K562 (cell line): ENCODE measurements at regions not wholly inside any gene's neighbourhood (a gene's known extent, or its start where the extent isn't known, plus 50 kb on each side); places are given as distances from the start of the nearest gene placed in this dataset.

Experiments used
- ATAC-seq: fragments of 200-7000 bp; cut with Tn5 transposase; 3 replicates; pipeline ENCODE4 v1.9.1; 2020; ENCODE audit warnings: moderate library complexity
- BruUV-seq: library from RNA; stranded (reverse); fragments of 400-500 nt; replicated peaks from 2 replicates; lab custom pipeline; 2021; lab: Mats Ljungman, UMichigan
- CTCF ChIA-PET: fragments of 300-600 bp; formaldehyde crosslinking; extraction: SDS; loops from one replicate; lab custom pipeline; 2021; ENCODE audit warnings: low intra/inter-chr PET ratio; lab: Yijun Ruan, JAX
- POLR2A ChIA-PET: fragments of 300-600, 350-650 bp; sonication (Branson Sonifier 250); formaldehyde crosslinking; extraction: SDS; loops from one replicate; lab custom pipeline; 2021; ENCODE audit warnings: antibody characterized with exemption, inconsistent platforms; lab: Yijun Ruan, JAX
- DNase-seq, 4 experiments: peaks; one replicate each; pipeline versions ENCODE4 v3.0.0 to v3.0.0-alpha.2; 2011 to 2018; ENCODE audit warnings: low spot score in 3 of 4, mixed read lengths in 3 of 4; ENCODE audit errors: extremely low read depth in 1 of 4
- FAIRE-seq: peaks from 2 replicates; lab custom pipeline; 2011; peaks lifted over from hg19 to GRCh38; lab: Jason Lieb, UNC
- H2AFZ ChIP-seq: 2 replicates; pipeline ENCODE4 v1.6.0; 2011; ENCODE audit warnings: low read depth, low read length, control low read depth, inconsistent platforms
- H3K27ac ChIP-seq: fragments of 200-600 bp; 3 replicates; pipeline ENCODE4 v1.8.0; 2011; ENCODE audit warnings: low read depth, mild to moderate bottlenecking, control low read depth, inconsistent platforms, low read length, moderate library complexity, mixed read lengths; ENCODE audit errors: extremely low read depth
- H3K27me3 ChIP-seq, 2 experiments: fragments of 300-600 bp in 1 of 2; 2 replicates in 1 of 2; 3 replicates in 1 of 2; pipeline versions ENCODE4 v1.6.0 to v1.8.0; 2011; ENCODE audit warnings: inconsistent platforms in 2 of 2, low read length in 2 of 2, mild to moderate bottlenecking in 1 of 2, mixed read lengths in 1 of 2, moderate library complexity in 1 of 2; ENCODE audit not compliant: control insufficient read depth in 2 of 2, insufficient read depth in 2 of 2
- H3K36me3 ChIP-seq: fragments of 300-600 bp; 3 replicates; pipeline ENCODE4 v1.8.0; 2011; ENCODE audit warnings: mild to moderate bottlenecking, low read length, inconsistent platforms; ENCODE audit not compliant: control insufficient read depth, insufficient read depth
- H3K4me1 ChIP-seq, 2 experiments: fragments of 200-600 bp in 1 of 2; replicated peaks in 1 of 2; 2 replicates in 1 of 2; 3 replicates in 1 of 2; pipeline versions ENCODE4 v1.5.1 to v1.8.0; 2011; ENCODE audit warnings: inconsistent platforms in 2 of 2, low read length in 2 of 2, mild to moderate bottlenecking in 1 of 2, mixed read lengths in 1 of 2, moderate library complexity in 1 of 2; ENCODE audit not compliant: control insufficient read depth in 2 of 2, insufficient read depth in 2 of 2
- H3K4me2 ChIP-seq: 2 replicates; pipeline ENCODE4 v1.6.1; 2011; ENCODE audit warnings: low read length, control low read depth, inconsistent platforms, mixed read lengths; ENCODE audit not compliant: insufficient read depth
- H3K4me3 ChIP-seq: fragments of 200-600 bp; sonication (generic), shearing (Covaris generic); 2 replicates; pipeline ENCODE4 v1.5.1; 2016; ENCODE audit warnings: control low read depth, inconsistent platforms
- H3K79me2 ChIP-seq: fragments of 200-600 bp; 3 replicates; pipeline ENCODE4 v1.8.0; 2011; ENCODE audit warnings: low read length, inconsistent platforms; ENCODE audit not compliant: control insufficient read depth, insufficient read depth
- H3K9ac ChIP-seq, 2 experiments: 2 replicates each; pipeline versions ENCODE4 v1.6.0 to v1.6.1; 2011; ENCODE audit warnings: low read depth in 2 of 2, low read length in 2 of 2, control low read depth in 1 of 2, inconsistent platforms in 1 of 2, mild to moderate bottlenecking in 1 of 2, mixed read lengths in 1 of 2; ENCODE audit not compliant: insufficient read depth in 1 of 2
- H3K9me1 ChIP-seq: one replicate; pipeline ENCODE4 v1.6.0; 2011; ENCODE audit warnings: inconsistent platforms, mild to moderate bottlenecking, low read length, moderate library complexity; ENCODE audit not compliant: control insufficient read depth, insufficient read depth
- H3K9me3 ChIP-seq: replicated peaks from 2 replicates; pipeline ENCODE4 v1.5.1; 2011; ENCODE audit warnings: low read depth, low read length, inconsistent platforms; ENCODE audit not compliant: control insufficient read depth, insufficient read depth
- H4K20me1 ChIP-seq: replicated peaks from 2 replicates; pipeline ENCODE4 v1.6.1; 2011; ENCODE audit warnings: low read length, inconsistent platforms, mixed read lengths; ENCODE audit not compliant: control insufficient read depth, insufficient read depth
- GABPB1 ChIP-seq: sonication (generic); formaldehyde crosslinking; IDR thresholded peaks from 2 replicates; pipeline ENCODE4 v1.8.0; 2022; ENCODE audit warnings: mild to moderate bottlenecking, missing genetic modification reagents
- GATAD2B ChIP-seq: fragments of 450-650 bp; IDR thresholded peaks from 2 replicates; pipeline ENCODE4 v1.6.1; 2017; ENCODE audit warnings: mild to moderate bottlenecking, borderline replicate concordance
- HDAC3 ChIP-seq: fragments of 450-650 bp; IDR thresholded peaks from 2 replicates; pipeline ENCODE4 v1.6.1; 2018; ENCODE audit warnings: borderline replicate concordance, mild to moderate bottlenecking, moderate library complexity; ENCODE audit not compliant: partially characterized antibody
- HMG20B ChIP-seq: fragments of 250-450 bp; sonication (Bioruptor Pico); IDR thresholded peaks from 2 replicates; pipeline ENCODE4 v1.5.0; 2021; ENCODE audit warnings: mild to moderate bottlenecking
- HNRNPK ChIP-seq: fragments of 200-400 bp; formaldehyde crosslinking; IDR thresholded peaks from one replicate; pipeline ENCODE4 v1.6.1; 2018; ENCODE audit warnings: mild to moderate bottlenecking, low read depth, low read length; ENCODE audit not compliant: poor library complexity, severe bottlenecking
- NCOA2 ChIP-seq, 2 experiments: fragments of 450-650 bp; IDR thresholded peaks; 2 replicates each; pipeline ENCODE4 v1.6.1; 2018; ENCODE audit warnings: mild to moderate bottlenecking in 2 of 2, moderate library complexity in 1 of 2; ENCODE audit not compliant: partially characterized antibody in 2 of 2
- NR1H2 ChIP-seq: sonication (generic); formaldehyde crosslinking; IDR thresholded peaks from 2 replicates; pipeline ENCODE4 v1.4.0; 2020; ENCODE audit warnings: mild to moderate bottlenecking, missing genetic modification reagents
- PCBP1 ChIP-seq: fragments of 200-400 bp; formaldehyde crosslinking; IDR thresholded peaks from 2 replicates; pipeline ENCODE4 v1.6.1; 2018; ENCODE audit warnings: mild to moderate bottlenecking, low read depth, low read length; ENCODE audit not compliant: poor library complexity, severe bottlenecking
- PHF20 ChIP-seq: fragments of 450-650 bp; IDR thresholded peaks from 2 replicates; pipeline ENCODE4 v1.6.1; 2018; ENCODE audit not compliant: partially characterized antibody
- PHF8 ChIP-seq: fragments of 200-600 bp; sonication (generic); IDR thresholded peaks from 2 replicates; pipeline ENCODE4 v1.6.1; 2012; ENCODE audit warnings: mixed run types, mild to moderate bottlenecking, inconsistent platforms, low read length, moderate library complexity, borderline replicate concordance
- POLR3A ChIP-seq: IDR thresholded peaks from 2 replicates; pipeline ENCODE4 v1.6.1; 2011; ENCODE audit warnings: borderline replicate concordance, mild to moderate bottlenecking, moderate library complexity; ENCODE audit not compliant: insufficient read length, insufficient read depth; ENCODE audit errors: extremely low read depth
- PRMT5 ChIP-seq: sonication (generic); formaldehyde crosslinking; IDR thresholded peaks from 2 replicates; pipeline ENCODE4 v1.5.0; 2020; ENCODE audit warnings: missing genetic modification reagents
- RCOR1 ChIP-seq, 2 experiments: IDR thresholded peaks; 2 replicates each; pipeline ENCODE4 v1.6.1; 2012; ENCODE audit warnings: low read depth in 2 of 2, low read length in 2 of 2, borderline replicate concordance in 1 of 2, improper control_type of control experiment in 1 of 2
- ZBTB26 ChIP-seq: fragments of 450-650 bp; formaldehyde crosslinking; IDR thresholded peaks from 2 replicates; pipeline ENCODE4 v1.4.0; 2022; ENCODE audit warnings: missing genetic modification characterization
- ZNF24 ChIP-seq: fragments of 450-650 bp; IDR thresholded peaks from 2 replicates; pipeline ENCODE4 v1.6.1; 2016
- ZNF76 ChIP-seq: fragments of 250-450 bp; sonication (Bioruptor Pico); IDR thresholded peaks from 2 replicates; pipeline ENCODE4 v1.4.0; 2020; ENCODE audit warnings: mild to moderate bottlenecking, moderate library complexity, borderline replicate concordance
- ZNF77 ChIP-seq: fragments of 250-450 bp; sonication (Bioruptor Pico); IDR thresholded peaks from 2 replicates; pipeline ENCODE4 v1.5.0; 2020
- WGBS: fragments of 100-300 bp; shearing (Covaris generic); methylation state at CpG from one replicate; pipeline ENCODE4 v1.1.6; 2016; ENCODE audit warnings: low coverage, mixed read lengths; ENCODE audit not compliant: insufficient coverage; ENCODE audit errors: missing lambda C conversion rate; 5-methylcytosine and 5-hydroxymethylcytosine counted together
- in situ Hi-C: fragments of 300-500 bp; cut with MboI; formaldehyde crosslinking; loops from 4 replicates; pipeline ENCODE4 v1.15.0; 2018; ENCODE audit warnings: inconsistent platforms, mixed read lengths
- intact Hi-C: fragments of 100-400 bp; cut with micrococcal nuclease; formaldehyde crosslinking; loops from 2 replicates; pipeline ENCODE4 v1.14.2; 2022
- TF ChIP-seq, protein P1 (sequence below): sonication (generic); formaldehyde crosslinking; IDR thresholded peaks from 2 replicates; pipeline ENCODE4 v1.8.1; 2022; ENCODE audit warnings: missing genetic modification reagents
- TF ChIP-seq, protein P2 (sequence below): fragments of 450-650 bp; formaldehyde crosslinking; IDR thresholded peaks from 2 replicates; pipeline ENCODE4 v1.4.0; 2022; ENCODE audit warnings: missing genetic modification characterization
- TF ChIP-seq, protein P3 (sequence below): sonication (generic); formaldehyde crosslinking; IDR thresholded peaks from 2 replicates; pipeline ENCODE4 v1.8.0; 2022; ENCODE audit warnings: mild to moderate bottlenecking, missing genetic modification reagents

- no peak for FAIRE-seq
- POLR2A ChIA-PET, result no interaction called here
- in situ Hi-C loops, result no loop called here
- H3K4me3 ChIP-seq, result no peak overlapping the region
- BruUV-seq, result no TSS peak
- no peak overlapping the region for H3K4me2 ChIP-seq
- no peak for ATAC-seq
- H3K9me3 ChIP-seq, result no peaks in the 10 kb centered on the region
- no peaks in the 10 kb centered on the region for H3K36me3 ChIP-seq
- no peaks in the 10 kb centered on the region for H3K27me3 ChIP-seq
- CTCF ChIA-PET, result no interaction called here
- no peak overlapping the region for H2AFZ ChIP-seq
- no peak overlapping the region for H3K9ac ChIP-seq
- H3K4me1 ChIP-seq, result no peaks in the 10 kb centered on the region
- intact Hi-C loops, result no loop called here
- no peaks in the 10 kb centered on the region for H3K9me1 ChIP-seq
- H4K20me1 ChIP-seq, result no peaks in the 10 kb centered on the region
- 0% methylated on average over 2 of the region's 2 CpGs for WGBS
- TF ChIP-seq GATAD2B (no peak), ZNF76 (no peak), PHF8 (no peak), ZNF24 (no peak), RCOR1 (IDR thresholded peaks at IDR 0.05; ENCODE audit: borderline replicate concordance in 1 of 2, low read depth in 2 of 2, low read length in 2 of 2) (no peak), PHF20 (no peak), GABPB1 (CRISPR knock-in tag) (no peak), HDAC3 (no peak), PRMT5 (CRISPR knock-in tag) (no peak), HNRNPK (no peak), NR1H2 (CRISPR knock-in tag) (no peak), ZBTB26 (CRISPR knock-in tag) (no peak), HMG20B (no peak), ZNF77 (CRISPR knock-in tag) (no peak), PCBP1 (no peak), POLR3A (no peak), NCOA2 (IDR thresholded peaks at IDR 0.05; ENCODE audit: partially characterized antibody in 2 of 2) (no peak)
- TF ChIP-seq, protein P1, sequence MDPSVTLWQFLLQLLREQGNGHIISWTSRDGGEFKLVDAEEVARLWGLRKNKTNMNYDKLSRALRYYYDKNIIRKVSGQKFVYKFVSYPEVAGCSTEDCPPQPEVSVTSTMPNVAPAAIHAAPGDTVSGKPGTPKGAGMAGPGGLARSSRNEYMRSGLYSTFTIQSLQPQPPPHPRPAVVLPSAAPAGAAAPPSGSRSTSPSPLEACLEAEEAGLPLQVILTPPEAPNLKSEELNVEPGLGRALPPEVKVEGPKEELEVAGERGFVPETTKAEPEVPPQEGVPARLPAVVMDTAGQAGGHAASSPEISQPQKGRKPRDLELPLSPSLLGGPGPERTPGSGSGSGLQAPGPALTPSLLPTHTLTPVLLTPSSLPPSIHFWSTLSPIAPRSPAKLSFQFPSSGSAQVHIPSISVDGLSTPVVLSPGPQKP (CRISPR knock-in tag), result no peak
- TF ChIP-seq, protein P2, sequence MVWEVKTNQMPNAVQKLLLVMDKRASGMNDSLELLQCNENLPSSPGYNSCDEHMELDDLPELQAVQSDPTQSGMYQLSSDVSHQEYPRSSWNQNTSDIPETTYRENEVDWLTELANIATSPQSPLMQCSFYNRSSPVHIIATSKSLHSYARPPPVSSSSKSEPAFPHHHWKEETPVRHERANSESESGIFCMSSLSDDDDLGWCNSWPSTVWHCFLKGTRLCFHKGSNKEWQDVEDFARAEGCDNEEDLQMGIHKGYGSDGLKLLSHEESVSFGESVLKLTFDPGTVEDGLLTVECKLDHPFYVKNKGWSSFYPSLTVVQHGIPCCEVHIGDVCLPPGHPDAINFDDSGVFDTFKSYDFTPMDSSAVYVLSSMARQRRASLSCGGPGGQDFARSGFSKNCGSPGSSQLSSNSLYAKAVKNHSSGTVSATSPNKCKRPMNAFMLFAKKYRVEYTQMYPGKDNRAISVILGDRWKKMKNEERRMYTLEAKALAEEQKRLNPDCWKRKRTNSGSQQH (CRISPR knock-in tag), result no peak
- TF ChIP-seq, protein P3, sequence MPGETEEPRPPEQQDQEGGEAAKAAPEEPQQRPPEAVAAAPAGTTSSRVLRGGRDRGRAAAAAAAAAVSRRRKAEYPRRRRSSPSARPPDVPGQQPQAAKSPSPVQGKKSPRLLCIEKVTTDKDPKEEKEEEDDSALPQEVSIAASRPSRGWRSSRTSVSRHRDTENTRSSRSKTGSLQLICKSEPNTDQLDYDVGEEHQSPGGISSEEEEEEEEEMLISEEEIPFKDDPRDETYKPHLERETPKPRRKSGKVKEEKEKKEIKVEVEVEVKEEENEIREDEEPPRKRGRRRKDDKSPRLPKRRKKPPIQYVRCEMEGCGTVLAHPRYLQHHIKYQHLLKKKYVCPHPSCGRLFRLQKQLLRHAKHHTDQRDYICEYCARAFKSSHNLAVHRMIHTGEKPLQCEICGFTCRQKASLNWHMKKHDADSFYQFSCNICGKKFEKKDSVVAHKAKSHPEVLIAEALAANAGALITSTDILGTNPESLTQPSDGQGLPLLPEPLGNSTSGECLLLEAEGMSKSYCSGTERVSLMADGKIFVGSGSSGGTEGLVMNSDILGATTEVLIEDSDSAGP (CRISPR knock-in tag), result no peak
- no peak for DNase-seq
- H3K27ac ChIP-seq, result no peak overlapping the region
- no peaks in the 10 kb centered on the region for H3K79me2 ChIP-seq
These were observed 65.7 kb upstream of the ZNF462 start for GRCh38 chr9:106797299-106797698.
